Vagina (tissue), 2 donors: ENCODE measurements at regions not wholly inside any gene's neighbourhood (a gene's known extent, or its start where the extent isn't known, plus 50 kb on each side); places are given as distances from the start of the nearest gene placed in this dataset.

Experiments used
- POLR2A ChIP-seq, 2 donors: fragments of 450-650 bp; IDR thresholded peaks; one replicate each; pipeline ENCODE4 v1.6.1; 2017; ENCODE audit warnings: antibody characterized with exemption in 2 of 2, mild to moderate bottlenecking in 2 of 2, moderate library complexity in 2 of 2
- POLR2AphosphoS5 ChIP-seq, 2 donors: sonication (generic); formaldehyde crosslinking; IDR thresholded peaks; one replicate each; pipeline ENCODE4 v1.9.0; 2017; ENCODE audit warnings: antibody characterized with exemption in 2 of 2, mild to moderate bottlenecking in 2 of 2, low read depth in 1 of 2; ENCODE audit not compliant: insufficient read depth in 1 of 2
- TF ChIP-seq, protein P1 (sequence below), 3 experiments: fragments of 450-650 bp in 2 of 3; fragments of 200-600 bp in 1 of 3; sonication (generic) in 1 of 3; IDR thresholded peaks; one replicate each; pipeline ENCODE4 v1.5.1; 2017 to 2019; ENCODE audit warnings: antibody characterized with exemption in 3 of 3, mild to moderate bottlenecking in 2 of 3, moderate library complexity in 2 of 3

DNA sequence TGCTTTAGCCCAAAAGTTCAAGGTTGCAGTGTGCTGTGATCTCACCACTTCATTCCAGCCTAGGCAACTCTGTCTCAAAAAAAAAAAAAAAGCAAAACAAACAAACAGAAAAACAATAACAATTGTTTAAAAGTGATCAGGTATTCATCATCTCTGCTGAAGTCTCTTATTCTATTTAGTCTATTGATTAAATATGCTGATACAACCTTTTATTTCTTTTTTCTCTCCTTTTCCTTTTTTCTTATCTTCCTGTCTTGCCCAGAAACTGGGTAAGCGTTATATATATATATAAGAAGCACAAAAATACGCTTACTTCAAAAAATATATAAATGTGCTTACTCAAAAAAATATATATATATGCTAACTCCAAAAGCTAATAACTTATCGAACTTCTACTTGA lies 213.8 kb upstream of the EEA1 start:
- TF ChIP-seq, protein P1, sequence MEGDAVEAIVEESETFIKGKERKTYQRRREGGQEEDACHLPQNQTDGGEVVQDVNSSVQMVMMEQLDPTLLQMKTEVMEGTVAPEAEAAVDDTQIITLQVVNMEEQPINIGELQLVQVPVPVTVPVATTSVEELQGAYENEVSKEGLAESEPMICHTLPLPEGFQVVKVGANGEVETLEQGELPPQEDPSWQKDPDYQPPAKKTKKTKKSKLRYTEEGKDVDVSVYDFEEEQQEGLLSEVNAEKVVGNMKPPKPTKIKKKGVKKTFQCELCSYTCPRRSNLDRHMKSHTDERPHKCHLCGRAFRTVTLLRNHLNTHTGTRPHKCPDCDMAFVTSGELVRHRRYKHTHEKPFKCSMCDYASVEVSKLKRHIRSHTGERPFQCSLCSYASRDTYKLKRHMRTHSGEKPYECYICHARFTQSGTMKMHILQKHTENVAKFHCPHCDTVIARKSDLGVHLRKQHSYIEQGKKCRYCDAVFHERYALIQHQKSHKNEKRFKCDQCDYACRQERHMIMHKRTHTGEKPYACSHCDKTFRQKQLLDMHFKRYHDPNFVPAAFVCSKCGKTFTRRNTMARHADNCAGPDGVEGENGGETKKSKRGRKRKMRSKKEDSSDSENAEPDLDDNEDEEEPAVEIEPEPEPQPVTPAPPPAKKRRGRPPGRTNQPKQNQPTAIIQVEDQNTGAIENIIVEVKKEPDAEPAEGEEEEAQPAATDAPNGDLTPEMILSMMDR (IDR thresholded peaks at IDR 0.05) = no peak
- TF ChIP-seq POLR2A (IDR thresholded peaks at IDR 0.05) (no peak), POLR2AphosphoS5 (IDR thresholded peaks at IDR 0.05; ENCODE audit: insufficient read depth in 1 of 2, low read depth in 1 of 2) (no peak)
